HG02588 (cell line): ENCODE measurements at regions not wholly inside any gene's neighbourhood (a gene's known extent, or its start where the extent isn't known, plus 50 kb on each side); places are given as distances from the start of the nearest gene placed in this dataset.
"Not testable (repeated sequence)": the region's sequence is repeated elsewhere in the genome, so short reads cannot be mapped to it uniquely, and the experiment has no call there.

Experiments
- ATAC-seq: cut with Tn5 transposase; IDR thresholded peaks from one replicate; pipeline ENCODE4 v1.9.1; 2021; ENCODE audit warnings: mild to moderate bottlenecking, moderate library complexity; ENCODE audit not compliant: unreplicated experiment

DNA sequence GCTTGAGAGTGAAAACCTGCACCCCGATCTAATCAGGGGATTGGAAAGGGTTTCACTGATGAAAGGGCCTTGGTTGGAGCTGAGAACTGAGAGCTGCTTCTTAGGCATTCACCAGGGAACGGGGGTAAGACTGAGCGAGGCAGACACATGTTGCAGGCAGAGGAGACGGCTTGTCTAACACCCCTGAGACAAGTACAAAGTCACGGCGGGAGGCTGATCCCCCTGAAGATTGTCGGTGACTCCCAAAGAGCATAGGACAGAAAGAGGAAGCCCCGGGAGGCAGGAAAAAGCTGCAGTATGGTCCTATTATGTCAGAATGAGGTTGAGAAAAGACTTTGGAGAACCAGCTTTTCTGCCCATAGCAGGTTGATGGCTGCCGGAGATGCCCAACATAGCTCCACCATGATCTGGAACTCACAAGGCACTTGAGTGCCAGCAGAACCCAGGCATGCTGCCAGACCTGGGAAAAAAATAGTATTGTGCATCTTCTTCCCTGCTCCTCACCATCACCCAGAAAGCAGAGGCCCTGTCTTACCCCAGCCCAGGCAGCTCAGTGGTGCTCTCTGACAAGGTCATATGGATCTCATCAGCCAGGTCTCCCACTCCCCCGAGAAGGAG is 463.9 kb upstream of the PROX1 start:
- no peak for ATAC-seq

DNA sequence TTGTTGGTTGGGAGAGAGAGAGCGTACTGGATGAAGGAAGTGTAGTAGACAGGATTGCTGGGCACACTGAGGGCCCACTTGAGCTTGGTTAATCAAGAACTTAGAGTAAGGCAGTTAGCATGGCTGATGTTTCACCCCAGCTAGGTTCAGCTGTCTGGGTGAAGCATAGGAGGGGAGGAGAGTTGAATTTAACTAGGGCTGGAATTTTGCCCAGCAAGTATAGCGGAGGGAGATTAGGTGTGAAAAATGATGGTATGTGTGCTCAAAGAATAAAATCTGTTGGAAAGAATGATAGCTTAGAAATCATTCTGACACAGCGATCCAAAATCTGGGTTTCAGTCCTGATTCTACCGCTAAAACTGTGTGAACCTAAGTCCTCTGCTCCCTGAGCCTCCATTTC is 461.5 kb upstream of the PROX1 start:
- ATAC-seq, result no peak

DNA sequence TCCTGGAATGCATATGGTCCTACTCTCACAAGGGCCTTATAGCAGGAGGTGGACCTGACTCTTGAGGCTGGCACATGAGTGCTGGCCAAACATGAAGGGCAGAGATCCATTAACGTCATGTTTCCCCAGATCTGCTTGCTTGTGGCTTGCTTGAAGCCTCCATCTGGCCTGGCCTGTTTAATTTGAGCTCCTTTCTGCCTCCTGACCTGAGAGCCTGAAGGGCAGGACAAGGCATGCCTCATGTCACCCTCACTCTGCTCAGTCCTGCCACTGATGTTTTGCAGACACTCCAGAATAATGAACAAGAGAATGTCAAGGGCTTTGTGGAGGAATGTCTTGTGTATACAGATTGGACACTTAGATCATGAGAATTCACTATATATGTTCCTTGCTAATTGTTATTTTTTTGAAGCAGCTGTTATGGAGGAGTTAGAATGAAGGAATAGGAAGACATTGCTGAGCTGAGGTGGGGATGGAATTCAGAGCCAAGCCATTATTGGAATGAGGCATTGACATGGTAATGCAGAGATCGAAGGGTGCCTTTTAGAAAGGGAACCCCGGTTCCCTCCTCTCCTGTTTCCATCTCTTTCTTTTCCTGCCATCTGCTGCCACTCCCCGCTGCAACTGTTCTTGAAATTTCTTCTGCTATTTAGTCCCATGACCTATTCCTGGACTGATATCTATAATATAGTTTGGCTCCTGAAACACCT is 457.0 kb upstream of the PROX1 start:
- ATAC-seq, result no peak

DNA sequence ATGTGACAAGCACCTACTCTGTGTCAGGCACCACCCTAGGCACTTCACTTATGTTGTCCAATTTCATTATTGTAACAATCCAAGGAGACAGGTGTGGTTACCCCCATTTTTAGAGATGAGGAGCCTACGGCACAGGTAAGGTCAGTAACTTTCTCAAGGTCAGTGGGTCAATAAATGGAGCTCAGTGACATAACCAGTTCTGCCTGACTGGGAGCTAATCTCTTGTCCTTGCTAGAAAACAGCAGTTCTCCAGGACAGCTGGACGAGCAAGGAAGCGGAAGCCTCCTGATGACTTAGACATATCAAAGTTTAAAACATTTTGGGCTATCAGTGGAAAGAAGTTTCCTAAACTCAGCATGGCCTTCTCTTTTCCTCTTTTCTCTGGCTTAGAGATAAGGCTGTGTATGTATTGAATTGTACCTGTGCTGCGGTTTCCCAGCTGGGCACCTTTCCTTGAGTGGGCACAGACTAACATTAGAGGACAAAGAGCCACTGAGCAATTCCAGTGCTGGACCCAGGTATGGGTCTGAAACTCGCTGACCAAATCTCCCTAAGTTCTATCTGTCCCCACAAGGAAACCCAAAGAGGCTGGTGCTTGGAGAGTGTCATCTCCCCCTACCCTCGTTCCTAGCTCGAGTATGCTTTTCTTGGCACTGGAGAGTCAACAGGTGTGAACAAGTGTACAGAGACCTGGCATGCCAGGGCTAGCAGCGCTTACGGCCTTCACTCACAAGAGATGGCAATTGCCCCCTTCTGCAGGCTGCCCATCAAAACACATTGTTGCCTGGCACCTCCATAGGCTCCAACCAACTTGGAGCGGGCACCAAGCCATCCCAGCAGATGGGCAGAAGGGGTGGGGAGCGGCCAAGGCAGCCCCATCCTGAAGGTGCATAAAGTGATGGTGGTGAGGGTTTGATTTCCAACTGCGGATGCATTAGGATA is 456.1 kb upstream of the PROX1 start:
- ATAC-seq, result no peak

DNA sequence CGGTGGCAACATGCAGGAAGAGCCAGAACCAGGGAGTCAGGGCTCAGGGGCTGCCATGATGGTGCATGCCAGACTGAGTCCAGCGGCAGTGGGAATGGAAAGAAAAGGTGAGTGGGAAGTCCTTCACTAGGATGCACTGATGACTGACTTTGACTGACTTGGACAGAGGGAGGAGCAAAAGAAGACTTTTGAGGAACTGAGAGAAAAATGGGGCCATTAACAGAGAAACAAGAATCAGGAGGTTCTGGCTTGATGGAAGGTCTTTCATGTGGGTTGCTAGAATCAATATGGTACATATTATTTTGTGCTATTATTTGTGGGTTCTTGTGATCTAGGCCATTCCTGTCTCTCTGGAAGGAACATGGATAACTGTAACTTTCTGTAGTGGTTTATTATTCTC is 454.6 kb upstream of the PROX1 start:
- no peak for ATAC-seq

DNA sequence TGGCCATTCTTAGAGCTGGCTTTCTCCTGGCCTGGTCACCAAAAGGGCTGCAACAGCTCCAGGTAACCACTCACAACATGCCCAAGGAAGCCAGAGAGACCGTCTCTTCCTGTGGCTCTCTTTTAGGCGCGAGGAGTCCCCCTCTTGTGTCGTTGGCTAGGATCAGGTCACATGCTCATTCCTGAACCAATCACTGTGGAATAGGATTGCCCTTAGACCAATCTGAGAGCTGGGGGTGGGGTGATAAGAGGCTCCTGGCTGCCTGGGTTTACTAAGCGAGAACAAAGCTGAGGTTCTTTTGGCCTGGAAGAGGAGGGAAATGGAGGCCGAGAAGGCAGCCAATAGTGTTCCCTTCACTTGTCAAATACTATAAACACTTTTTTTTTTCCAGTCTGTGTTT is 452.1 kb upstream of the PROX1 start:
- ATAC-seq, result no peak

DNA sequence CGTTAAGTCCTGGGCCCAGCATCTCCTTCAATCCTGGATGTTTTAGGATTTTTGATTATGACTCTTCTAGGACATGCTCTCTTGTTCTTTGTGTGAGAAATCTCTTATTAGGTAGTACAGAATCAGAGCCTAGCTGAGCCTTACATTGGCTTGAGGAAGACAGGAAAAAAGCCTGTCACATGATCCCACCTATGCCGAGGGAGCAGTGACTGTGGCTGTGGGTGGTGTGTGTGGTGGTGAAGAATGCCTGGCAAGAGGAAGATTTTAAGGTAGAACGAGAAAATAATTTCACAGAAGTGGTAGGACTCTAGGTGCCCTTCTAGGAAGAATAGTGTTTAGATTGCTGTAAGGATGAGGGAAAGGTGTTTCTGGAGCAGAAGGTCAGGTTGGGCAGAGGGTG is 449.5 kb upstream of the PROX1 start:
- no peak for ATAC-seq

DNA sequence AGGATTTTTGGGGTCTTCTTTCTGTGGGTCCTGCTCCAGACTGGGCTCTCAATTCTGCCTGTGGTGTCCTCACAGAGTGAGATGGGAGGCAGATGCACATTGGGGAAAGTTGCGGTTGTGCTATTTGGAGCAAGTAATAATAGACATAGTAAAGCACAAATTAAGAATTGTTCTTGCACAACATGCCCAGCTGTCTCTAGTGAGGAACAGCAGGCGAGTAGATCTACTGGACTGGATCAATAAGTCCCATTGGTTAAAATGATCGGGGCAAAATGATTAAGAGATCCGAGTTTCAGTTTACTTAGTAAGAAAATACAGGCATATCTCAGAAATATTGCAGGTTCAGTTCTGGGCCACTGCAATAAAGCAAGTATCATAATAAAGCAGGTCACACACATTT is 448.3 kb upstream of the PROX1 start:
- no peak for ATAC-seq

DNA sequence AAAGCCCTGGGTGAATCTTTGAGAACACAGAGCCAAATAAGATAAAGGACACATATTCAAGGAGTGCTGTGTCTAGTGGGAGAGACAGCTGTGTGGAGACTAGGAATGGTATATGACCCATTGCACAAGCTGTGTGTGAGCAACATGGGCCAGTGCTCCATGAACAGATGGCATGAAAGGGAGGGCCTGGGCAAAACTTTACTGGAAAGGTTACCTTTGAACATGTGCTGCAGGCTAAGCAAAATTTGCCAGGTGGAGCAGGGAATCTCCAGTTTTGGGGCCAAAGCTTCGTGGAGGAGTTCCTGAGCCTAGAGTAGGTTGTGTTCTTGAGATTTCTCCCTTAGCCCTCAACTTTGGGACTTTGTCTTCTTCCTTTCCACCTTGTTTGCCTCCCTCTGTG is 446.1 kb upstream of the PROX1 start:
- no peak for ATAC-seq

DNA sequence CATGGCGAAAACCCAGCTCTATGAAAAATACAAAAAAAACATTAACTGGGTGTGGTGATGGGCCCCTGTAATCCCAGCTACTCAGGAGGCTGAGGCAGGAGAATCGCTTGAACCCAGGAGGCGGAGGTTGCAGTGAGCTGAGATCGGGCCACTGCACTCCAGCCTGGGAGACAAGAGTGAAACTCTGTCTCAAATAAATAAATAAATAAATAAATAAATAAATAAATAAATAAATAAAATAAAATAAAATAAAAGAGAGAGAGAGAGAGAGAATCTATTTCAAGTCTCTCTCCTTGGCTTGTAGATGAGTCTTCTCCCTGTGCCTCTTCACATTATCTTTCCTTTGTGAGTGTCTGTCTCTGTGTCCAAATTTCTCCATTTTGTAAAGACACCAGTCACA is 442.6 kb upstream of the PROX1 start:
- not testable (repeated sequence) for ATAC-seq

DNA sequence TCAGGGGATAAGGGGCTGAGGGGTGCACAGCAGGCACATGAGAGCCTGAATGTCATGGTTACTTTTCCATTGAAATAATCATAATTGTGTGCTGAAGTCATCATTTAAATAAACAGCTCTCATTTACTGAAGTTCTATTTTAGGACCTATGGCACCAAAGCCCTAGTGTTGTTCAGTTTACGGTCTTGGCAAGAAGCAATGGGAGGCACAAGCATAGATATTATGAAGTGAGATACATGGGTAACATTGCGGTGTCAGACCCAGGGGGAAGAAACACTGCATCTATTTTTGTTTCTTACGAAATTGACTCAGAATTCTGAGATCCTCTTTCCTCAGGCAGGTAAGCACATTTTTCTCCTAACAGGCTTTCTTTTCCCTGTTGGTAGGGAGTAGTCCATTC is 437.8 kb upstream of the PROX1 start:
- ATAC-seq, result no peak

DNA sequence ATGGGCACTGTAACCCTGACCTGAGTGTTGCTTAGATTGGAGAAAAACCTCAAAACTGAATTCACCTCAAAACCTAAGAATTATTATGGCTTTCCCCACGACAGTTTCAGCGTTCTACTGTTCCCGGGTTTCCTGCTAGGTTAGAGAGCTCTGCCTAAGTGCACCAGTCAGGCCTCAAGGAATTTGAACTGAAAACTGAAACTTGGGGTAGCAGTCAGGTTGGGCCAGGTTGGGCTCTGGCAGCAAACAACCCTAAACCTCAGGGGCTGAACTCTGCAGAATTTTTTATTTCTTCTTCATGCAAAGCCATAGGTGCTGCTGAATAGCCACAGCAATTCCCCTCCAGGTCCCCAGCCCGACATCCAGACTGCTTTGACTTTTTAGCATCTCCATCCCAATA is 437.0 kb upstream of the PROX1 start:
- ATAC-seq, result no peak

DNA sequence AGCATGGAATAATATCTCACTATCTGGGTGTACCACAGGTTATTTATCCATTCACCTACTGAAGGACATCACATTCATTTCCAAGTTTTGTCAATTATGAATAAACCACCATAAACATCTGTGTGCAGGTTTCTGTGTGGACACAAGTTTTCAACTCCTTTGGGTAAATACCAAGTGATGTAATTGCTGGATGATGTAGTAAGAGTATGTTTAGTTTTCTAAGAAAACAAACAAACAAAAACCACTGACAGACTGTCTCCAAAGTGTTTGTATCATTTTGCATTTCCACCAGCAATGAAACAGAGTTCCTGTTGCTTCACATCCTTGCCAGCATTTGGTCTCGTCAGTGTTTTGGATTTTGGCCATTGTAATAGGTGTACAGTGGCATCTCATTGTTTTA is 435.7 kb upstream of the PROX1 start:
- ATAC-seq, result no peak

DNA sequence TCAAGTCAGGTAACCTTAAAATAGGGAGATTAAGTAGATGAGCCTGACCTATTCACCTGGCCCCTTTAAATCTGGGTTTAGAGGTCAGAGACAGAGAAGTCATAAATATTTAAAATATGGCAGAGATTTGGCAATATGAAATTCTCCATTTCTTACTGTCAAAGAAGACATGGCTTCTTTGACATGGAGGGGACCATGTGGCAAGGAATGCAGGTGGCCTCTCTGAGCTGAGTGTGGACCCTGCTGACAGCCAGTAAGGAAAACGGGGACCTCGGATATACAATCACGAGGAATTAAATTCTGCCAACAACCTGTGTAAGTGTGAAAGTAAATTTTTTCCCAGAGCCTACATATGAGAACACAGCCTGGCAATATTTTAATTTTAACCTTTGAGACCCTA is 427.5 kb upstream of the PROX1 start:
- no peak for ATAC-seq

DNA sequence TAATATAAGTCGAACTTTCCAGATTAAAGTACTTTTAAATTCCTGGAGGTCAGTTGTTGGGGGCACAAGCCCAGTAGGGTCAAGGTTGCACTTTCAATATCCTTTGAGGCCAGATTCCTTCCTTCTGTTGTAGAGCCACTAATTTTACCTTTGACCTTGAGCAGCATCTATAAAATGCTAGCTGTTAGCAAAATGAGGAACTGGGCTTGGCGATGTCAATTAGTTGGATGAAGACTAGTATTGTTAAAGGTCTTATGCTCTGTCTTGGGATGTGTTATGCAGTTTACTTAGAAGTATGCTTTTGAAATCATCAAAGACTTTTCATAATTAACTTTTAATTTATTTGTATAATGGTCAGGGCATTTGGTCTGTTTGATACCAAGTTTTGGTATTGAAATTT is 425.9 kb upstream of the PROX1 start:
- no peak for ATAC-seq

DNA sequence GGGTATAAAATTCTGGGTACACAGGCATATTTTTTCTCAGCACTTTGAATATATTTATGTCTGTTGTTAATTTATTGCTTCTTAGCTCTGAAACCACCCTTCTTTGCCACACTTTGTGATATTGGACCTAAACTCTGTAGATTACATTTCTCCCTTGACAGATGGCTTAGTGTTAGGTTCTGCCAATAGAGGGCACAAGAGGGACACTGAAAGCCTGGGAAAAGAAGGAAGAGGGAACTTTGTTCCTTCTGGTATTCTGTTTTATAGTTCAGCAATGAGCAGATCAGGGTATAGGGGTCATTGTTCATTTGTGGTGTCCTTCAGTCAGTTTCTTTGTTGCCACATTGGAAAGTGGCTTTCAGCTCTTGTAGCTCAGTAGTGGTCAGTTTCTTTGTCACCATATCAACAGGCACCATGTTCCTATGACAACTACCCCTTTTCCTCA is 423.5 kb upstream of the PROX1 start:
- ATAC-seq, result no peak

DNA sequence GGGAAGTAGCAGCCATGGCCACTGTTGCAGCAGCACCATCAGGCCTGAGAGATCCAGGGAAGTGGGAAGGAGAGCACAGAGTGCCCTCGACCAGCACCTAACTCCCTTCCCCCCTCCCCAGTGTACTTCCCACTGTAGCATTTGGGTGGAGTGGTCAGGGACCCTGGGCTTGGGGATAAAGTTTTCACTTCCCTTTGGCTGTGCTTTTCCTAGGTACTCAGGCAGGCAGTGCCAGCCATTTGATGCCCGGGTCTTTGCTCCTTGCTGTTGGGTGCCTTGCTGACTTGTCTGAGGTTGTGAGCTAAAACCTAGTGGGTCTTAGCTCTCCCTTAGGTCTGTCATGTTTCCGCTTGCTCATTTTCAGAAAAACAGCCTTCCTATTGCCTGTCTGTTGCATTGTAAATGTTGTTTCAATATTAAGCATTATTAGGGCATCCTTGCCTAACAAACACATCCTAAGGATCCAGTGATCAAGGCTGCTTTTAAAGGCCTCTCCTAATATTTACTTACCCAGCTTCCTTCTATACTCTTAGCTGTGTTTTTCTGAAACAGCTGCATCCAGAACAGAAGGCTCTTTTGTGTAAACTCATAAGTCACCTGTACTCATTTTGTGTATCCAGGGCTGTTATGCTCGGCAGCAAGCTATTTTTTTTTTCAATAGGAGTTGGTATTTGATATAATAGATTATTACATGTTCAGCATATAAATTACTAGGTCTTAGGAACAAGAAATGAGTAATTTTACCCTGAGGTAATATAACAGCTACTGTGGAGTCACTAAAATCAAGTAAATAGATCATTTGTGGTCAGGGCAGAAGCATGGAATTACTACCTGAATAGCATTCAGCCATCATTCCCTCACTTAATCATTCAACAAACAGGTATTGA is 418.6 kb upstream of the PROX1 start:
- ATAC-seq, result no peak

DNA sequence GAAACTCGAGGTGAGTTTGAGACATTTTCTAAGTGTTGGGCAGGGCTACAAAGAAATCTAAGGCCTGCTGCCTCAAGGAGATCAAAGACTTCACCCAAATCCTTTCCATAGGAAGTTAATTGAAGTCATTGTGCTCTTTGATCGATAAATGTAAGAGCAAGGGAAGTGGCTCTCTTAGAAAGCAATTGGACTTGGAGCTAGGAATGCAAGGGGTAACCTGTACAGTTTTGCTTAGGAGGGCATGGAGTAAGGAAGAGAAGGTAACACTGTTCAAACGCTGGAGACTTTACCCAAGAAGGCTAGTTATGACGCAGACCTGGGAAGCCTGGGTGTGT is 418.0 kb upstream of the PROX1 start:
- no peak for ATAC-seq

DNA sequence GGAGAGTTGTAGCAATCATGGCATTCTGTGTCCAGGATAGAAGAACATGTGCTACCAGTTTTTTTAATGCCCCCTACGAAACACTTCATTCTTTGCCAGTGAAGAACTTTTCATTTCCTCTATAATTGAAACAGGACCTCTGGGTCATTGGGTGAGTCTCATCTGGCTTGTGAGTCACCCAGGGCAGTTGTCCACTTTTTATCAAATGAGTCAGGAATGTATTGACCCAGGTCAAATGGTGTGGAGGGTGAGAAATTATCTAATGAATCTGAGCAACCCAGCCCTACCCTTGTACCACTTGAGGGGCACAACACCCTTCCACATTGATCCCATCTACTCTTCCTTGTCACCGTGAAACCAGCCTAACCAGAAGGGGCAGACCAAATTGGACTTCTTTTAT is 417.3 kb upstream of the PROX1 start:
- ATAC-seq, result no peak

DNA sequence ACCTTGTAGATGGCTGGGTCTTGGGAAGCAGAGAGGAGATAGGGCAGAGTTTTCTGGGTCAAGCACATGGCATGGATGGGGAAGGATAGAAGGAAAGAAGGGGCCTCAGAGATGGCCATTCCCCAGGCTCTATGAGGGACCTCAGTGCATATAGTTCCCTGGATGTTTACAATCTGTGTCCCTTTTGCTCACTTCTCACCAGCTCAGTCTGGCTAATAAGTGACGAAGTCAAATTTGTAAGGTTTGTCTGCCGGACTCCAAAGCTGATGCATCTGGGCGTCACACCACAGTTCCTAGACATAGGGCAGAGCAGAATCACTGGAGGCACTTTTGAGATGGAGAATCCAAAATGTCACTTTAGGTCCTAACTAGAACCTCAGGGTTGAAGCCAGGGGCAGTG is 416.4 kb upstream of the PROX1 start:
- ATAC-seq, result no peak

DNA sequence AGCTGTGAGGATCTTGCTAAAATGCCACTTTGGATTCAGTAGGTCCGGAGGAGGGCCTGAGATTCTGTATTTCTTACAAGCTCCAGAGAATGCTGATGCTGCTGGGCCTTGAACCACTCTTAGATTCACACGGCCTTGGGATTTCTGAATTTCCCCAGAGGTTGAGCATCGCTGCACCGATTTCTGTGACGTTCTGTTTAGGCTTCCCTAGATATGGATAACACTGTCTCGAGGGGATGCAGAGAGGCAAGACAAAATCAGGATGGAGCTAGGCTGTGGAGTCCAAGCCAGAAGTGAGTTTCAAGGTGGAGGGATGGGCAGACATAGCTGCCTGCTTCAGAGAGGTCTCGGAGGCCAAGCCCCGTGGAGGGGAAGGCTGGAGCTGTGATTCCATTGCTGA is 415.9 kb upstream of the PROX1 start:
- ATAC-seq, result no peak
